IMR-90 (cell line): ENCODE measurements at regions not wholly inside any gene's neighbourhood (a gene's known extent, or its start where the extent isn't known, plus 50 kb on each side); places are given as distances from the start of the nearest gene placed in this dataset.

Experiments
- ATAC-seq: fragments of 200-7000 bp; cut with Tn5 transposase; 2 replicates; pipeline ENCODE4 v1.9.1; 2020; ENCODE audit warnings: low read depth, mild to moderate bottlenecking, moderate library complexity
- BruUV-seq: library from RNA; stranded (reverse); fragments of 400-500 nt; replicated peaks from 2 replicates; lab custom pipeline; 2021; lab: Mats Ljungman, UMichigan
- CTCF ChIA-PET: fragments of 300-600 bp; formaldehyde crosslinking; extraction: SDS; loops from one replicate; lab custom pipeline; 2021; ENCODE audit warnings: antibody characterized with exemption; lab: Yijun Ruan, JAX
- POLR2A ChIA-PET: fragments of 300-600 bp; sonication (Branson Sonifier 250); formaldehyde crosslinking; loops from one replicate; lab custom pipeline; 2022; ENCODE audit warnings: antibody characterized with exemption; ENCODE audit not compliant: unreplicated experiment; lab: Charles Lee
- DNase-seq: peaks from one replicate; pipeline ENCODE4 v3.0.0; 2013
- H2AFZ ChIP-seq: replicated peaks from 2 replicates; pipeline ENCODE3; 2013; ENCODE audit warnings: low read length, mild to moderate bottlenecking; ENCODE audit not compliant: poor library complexity
- H2AK5ac ChIP-seq: 2 replicates; pipeline ENCODE4 v1.6.1; 2013; ENCODE audit warnings: low read depth, low read length, inconsistent platforms
- H2AK9ac ChIP-seq: replicated peaks from 2 replicates; pipeline ENCODE3; 2013; ENCODE audit warnings: mild to moderate bottlenecking, low read depth, low read length, moderate library complexity; ENCODE audit not compliant: poor library complexity
- H2BK120ac ChIP-seq: 2 replicates; pipeline ENCODE4 v1.6.1; 2013; ENCODE audit warnings: low read depth, low read length, inconsistent platforms
- H2BK15ac ChIP-seq: 3 replicates; pipeline ENCODE4 v1.6.1; 2013; ENCODE audit warnings: low read depth, low read length, inconsistent platforms
- H2BK20ac ChIP-seq: 2 replicates; pipeline ENCODE4 v1.6.1; 2013; ENCODE audit warnings: low read depth, mild to moderate bottlenecking, inconsistent platforms, low read length, moderate library complexity
- H2BK5ac ChIP-seq: 2 replicates; pipeline ENCODE4 v1.6.1; 2013; ENCODE audit warnings: mild to moderate bottlenecking, low read depth, low read length, inconsistent platforms; ENCODE audit not compliant: poor library complexity, severe bottlenecking
- H3K14ac ChIP-seq: replicated peaks from 2 replicates; pipeline ENCODE4 v1.6.1; 2013; ENCODE audit warnings: low read depth, low read length, inconsistent platforms
- H3K18ac ChIP-seq: 2 replicates; pipeline ENCODE4 v1.6.1; 2013; ENCODE audit warnings: low read depth, low read length, control low read depth
- H3K23ac ChIP-seq: 2 replicates; pipeline ENCODE4 v1.6.1; 2013; ENCODE audit warnings: low read depth, low read length, inconsistent platforms
- H3K27ac ChIP-seq: 2 replicates; pipeline ENCODE4 v1.5.1; 2013; ENCODE audit warnings: mild to moderate bottlenecking, control low read depth, low read length; ENCODE audit not compliant: insufficient read depth
- H3K27me3 ChIP-seq: 2 replicates; pipeline ENCODE4 v1.6.1; 2013; ENCODE audit warnings: low read length; ENCODE audit not compliant: control insufficient read depth, insufficient read depth
- H3K36me3 ChIP-seq: 2 replicates; pipeline ENCODE4 v1.6.1; 2013; ENCODE audit warnings: low read length, mixed read lengths; ENCODE audit not compliant: control insufficient read depth, insufficient read depth
- H3K4ac ChIP-seq: 2 replicates; pipeline ENCODE4 v1.6.1; 2013; ENCODE audit warnings: low read depth, low read length, inconsistent platforms
- H3K4me1 ChIP-seq: 2 replicates; pipeline ENCODE4 v1.6.1; 2013; ENCODE audit warnings: low read length, mixed read lengths; ENCODE audit not compliant: control insufficient read depth, insufficient read depth
- H3K4me2 ChIP-seq: 2 replicates; pipeline ENCODE4 v1.6.1; 2013; ENCODE audit warnings: low read depth, mild to moderate bottlenecking, control low read depth, low read length, moderate library complexity
- H3K4me3 ChIP-seq: 2 replicates; pipeline ENCODE4 v1.5.1; 2013; ENCODE audit warnings: low read depth, mild to moderate bottlenecking, control low read depth, low read length, moderate library complexity; ENCODE audit not compliant: insufficient read depth
- H3K56ac ChIP-seq: 2 replicates; pipeline ENCODE4 v1.6.1; 2013; ENCODE audit warnings: low read length, inconsistent platforms; ENCODE audit not compliant: insufficient read depth; ENCODE audit errors: extremely low read depth
- H3K79me1 ChIP-seq, 2 experiments: 2 replicates each; pipeline ENCODE4 v1.6.1; 2013; ENCODE audit warnings: low read length in 2 of 2, inconsistent platforms in 1 of 2, low read depth in 1 of 2
- H3K9ac ChIP-seq: 2 replicates; pipeline ENCODE4 v1.6.1; 2013; ENCODE audit warnings: low read depth, low read length, control low read depth
- H3K9me1 ChIP-seq: 2 replicates; pipeline ENCODE4 v1.6.1; 2013; ENCODE audit warnings: low read length, inconsistent platforms; ENCODE audit not compliant: insufficient read depth
- H3K9me3 ChIP-seq: 2 replicates; pipeline ENCODE4 v1.6.1; 2013; ENCODE audit warnings: low read length; ENCODE audit not compliant: control insufficient read depth, insufficient read depth
- H4K20me1 ChIP-seq: 2 replicates; pipeline ENCODE4 v1.6.1; 2013; ENCODE audit warnings: low read length, inconsistent platforms; ENCODE audit not compliant: insufficient read depth
- H4K5ac ChIP-seq: 2 replicates; pipeline ENCODE4 v1.6.1; 2013; ENCODE audit warnings: mild to moderate bottlenecking, low read depth, low read length, control low read depth
- H4K8ac ChIP-seq, 2 experiments: 2 replicates each; pipeline ENCODE4 v1.6.1; 2013; ENCODE audit warnings: low read depth in 2 of 2, low read length in 2 of 2, control low read depth in 1 of 2, inconsistent platforms in 1 of 2
- H4K91ac ChIP-seq: 2 replicates; pipeline ENCODE4 v1.6.1; 2013; ENCODE audit warnings: low read depth, low read length, inconsistent platforms; ENCODE audit not compliant: insufficient read depth
- CHD1 ChIP-seq: IDR thresholded peaks from 2 replicates; pipeline ENCODE4 v1.6.1; 2012; ENCODE audit warnings: low read depth, low read length, improper control_type of control experiment
- CTCF ChIP-seq: conservative IDR thresholded peaks from 2 replicates; pipeline ENCODE4 v1.5.1; 2012; ENCODE audit warnings: mild to moderate bottlenecking, low read depth, low read length, improper control_type of control experiment
- ELK1 ChIP-seq: fragments of 150-350 bp; IDR thresholded peaks from 2 replicates; pipeline ENCODE4 v1.6.1; 2016; ENCODE audit warnings: low read depth, mild to moderate bottlenecking, low read length, moderate library complexity, borderline replicate concordance
- MAFK ChIP-seq: IDR thresholded peaks from 2 replicates; pipeline ENCODE4 v1.6.1; 2012; ENCODE audit warnings: low read depth, low read length, improper control_type of control experiment
- RFX5 ChIP-seq: IDR thresholded peaks from 2 replicates; pipeline ENCODE4 v1.8.0; 2012; ENCODE audit warnings: low read depth, mild to moderate bottlenecking, low read length, moderate library complexity
- USF2 ChIP-seq: fragments of 150-350 bp; IDR thresholded peaks from 2 replicates; pipeline ENCODE4 v1.6.1; 2017; ENCODE audit warnings: mild to moderate bottlenecking, antibody characterized with exemption, low read length, low read depth
- WGBS, 2 experiments: methylation state at CpG; one replicate each; pipeline versions ENCODE4 v1.1.5 to v1.1.7; 2013; ENCODE audit warnings: missing lambda C conversion rate in 2 of 2; ENCODE audit not compliant: insufficient read length in 1 of 2; ENCODE audit errors: extremely low coverage in 2 of 2; 5-methylcytosine and 5-hydroxymethylcytosine counted together
- dilution Hi-C: fragments of 300-500 bp; cut with HindIII; formaldehyde crosslinking; loops from one replicate; pipeline ENCODE4 v1.14.3; 2018; ENCODE audit warnings: low sequenced_read_pairs; ENCODE audit not compliant: unreplicated experiment
- in situ Hi-C: fragments of 300-500 bp; cut with MboI; formaldehyde crosslinking; loops from 3 replicates; pipeline ENCODE4 v1.14.3; 2019; ENCODE audit warnings: low sequenced_read_pairs, inconsistent platforms, mixed read lengths
- intact Hi-C: fragments of 100-400 bp; cut with micrococcal nuclease; formaldehyde crosslinking; loops from 2 replicates; pipeline ENCODE4 v1.10.0; 2022

GRCh38 chr9:65410926-65411325 is 125.9 kb upstream of the FOXD4L5 start:
- POLR2A ChIA-PET: no interaction called here
- Histone ChIP-seq H2AFZ (no peak overlapping the region), H4K5ac (no peak overlapping the region), H3K36me3 (no peaks in the 10 kb centered on the region), H3K4ac (no peak overlapping the region), H4K91ac (no peak overlapping the region), H3K9me1 (no peaks in the 10 kb centered on the region), H2BK20ac (no peak overlapping the region), H2BK120ac (no peak overlapping the region), H3K9ac (no peak overlapping the region), H3K27me3 (no peaks in the 10 kb centered on the region), H2BK5ac (no peak overlapping the region), H4K20me1 (no peaks in the 10 kb centered on the region), H2AK9ac (no peak overlapping the region), H3K9me3 (peaks cover 15% of the 10 kb centered on the region), H3K27ac (no peak overlapping the region), H2BK15ac (no peak overlapping the region), H3K18ac (no peak overlapping the region), H3K79me1 (no peaks in the 10 kb centered on the region), H3K4me2 (no peak overlapping the region), H3K14ac (no peak overlapping the region), H4K8ac (no peak overlapping the region), H3K4me1 (no peaks in the 10 kb centered on the region), H2AK5ac (no peak overlapping the region), H3K23ac (no peak overlapping the region), H3K56ac (no peak overlapping the region), H3K4me3 (no peak overlapping the region)
- in situ Hi-C loops: no loop called here
- intact Hi-C loops: no loop called here
- DNase-seq: no peak
- ATAC-seq: no peak
- TF ChIP-seq RFX5 (no peak), MAFK (no peak), CHD1 (no peak), CTCF (no peak), USF2 (no peak), ELK1 (no peak)
- dilution Hi-C loops: no loop called here
- 90% methylated on average over 3 of the region's 14 CpGs; no CpG with 5 or more reads in 1 of the 2 experiments for WGBS, 2 experiments
- CTCF ChIA-PET: no interaction called here
- no TSS peak for BruUV-seq
